ENCODE measurements at regions not wholly inside any gene's neighbourhood (a gene's known extent, or its start where the extent isn't known, plus 50 kb on each side); places are given as distances from the start of the nearest gene placed in this dataset.

- no peak overlapping the region for H3K27ac ChIP-seq (ENCODE audit: low read length)
- no peak overlapping the region for H3K4me3 ChIP-seq (ENCODE audit: low read length in 2 of 2)
- no peak overlapping the region for H3K9ac ChIP-seq (ENCODE audit: low read length in 2 of 2)
- H3K27me3 ChIP-seq (ENCODE audit: control insufficient read depth in 1 of 2, insufficient read depth in 2 of 2, low read length in 2 of 2) = no peaks in the 10 kb centered on the region
- H3K36me3 ChIP-seq (ENCODE audit: control insufficient read depth in 2 of 2, insufficient read depth in 2 of 2, low read length in 2 of 2) = no peaks in the 10 kb centered on the region
- H3K4me1 ChIP-seq (ENCODE audit: control insufficient read depth, insufficient read depth, low read length) = no peaks in the 10 kb centered on the region
- no peaks in the 10 kb centered on the region for H3K9me3 ChIP-seq (ENCODE audit: control insufficient read depth in 2 of 2, low read length in 2 of 2)
Measured at GRCh38 chr10:8418631-8419030, 364.1 kb downstream of the GATA3 start.

- no peaks in the 10 kb centered on the region for H3K4me1 ChIP-seq (ENCODE audit: control insufficient read depth, insufficient read depth, low read length)
- no peaks in the 10 kb centered on the region for H3K9me3 ChIP-seq (ENCODE audit: control insufficient read depth in 2 of 2, low read length in 2 of 2)
- H3K36me3 ChIP-seq (ENCODE audit: control insufficient read depth in 2 of 2, insufficient read depth in 2 of 2, low read length in 2 of 2) = no peaks in the 10 kb centered on the region
- H3K27ac ChIP-seq (ENCODE audit: low read length) = no peak overlapping the region
- no peaks in the 10 kb centered on the region for H3K27me3 ChIP-seq (ENCODE audit: control insufficient read depth in 1 of 2, insufficient read depth in 2 of 2, low read length in 2 of 2)
- no peak overlapping the region for H3K4me3 ChIP-seq (ENCODE audit: low read length in 2 of 2)
- no peak overlapping the region for H3K9ac ChIP-seq (ENCODE audit: low read length in 2 of 2)
Measured at GRCh38 chr10:8420182-8420581, 365.7 kb downstream of the GATA3 start.

GRCh38 chr10:8424555-8425211, 370.2 kb downstream of the GATA3 start:
- no peaks in the 10 kb centered on the region for H3K9me3 ChIP-seq (ENCODE audit: control insufficient read depth in 2 of 2, low read length in 2 of 2)
- no peak overlapping the region for H3K4me3 ChIP-seq (ENCODE audit: low read length in 2 of 2)
- no peak overlapping the region for H3K9ac ChIP-seq (ENCODE audit: low read length in 2 of 2)
- H3K36me3 ChIP-seq (ENCODE audit: control insufficient read depth in 2 of 2, insufficient read depth in 2 of 2, low read length in 2 of 2) = no peaks in the 10 kb centered on the region
- H3K27ac ChIP-seq (ENCODE audit: low read length) = no peak overlapping the region
- peaks cover 0 to 3% of the 10 kb centered on the region in 2 donors for H3K27me3 ChIP-seq (ENCODE audit: control insufficient read depth in 1 of 2, insufficient read depth in 2 of 2, low read length in 2 of 2)
- H3K4me1 ChIP-seq (ENCODE audit: control insufficient read depth, insufficient read depth, low read length) = no peaks in the 10 kb centered on the region

- no peaks in the 10 kb centered on the region for H3K4me1 ChIP-seq (ENCODE audit: control insufficient read depth, insufficient read depth, low read length)
- H3K36me3 ChIP-seq (ENCODE audit: control insufficient read depth in 2 of 2, insufficient read depth in 2 of 2, low read length in 2 of 2) = no peaks in the 10 kb centered on the region
- H3K9me3 ChIP-seq (ENCODE audit: control insufficient read depth in 2 of 2, low read length in 2 of 2) = no peaks in the 10 kb centered on the region
- H3K9ac ChIP-seq (ENCODE audit: low read length in 2 of 2) = no peak overlapping the region
- peaks cover 0 to 3% of the 10 kb centered on the region in 2 donors for H3K27me3 ChIP-seq (ENCODE audit: control insufficient read depth in 1 of 2, insufficient read depth in 2 of 2, low read length in 2 of 2)
- no peak overlapping the region for H3K4me3 ChIP-seq (ENCODE audit: low read length in 2 of 2)
- no peak overlapping the region for H3K27ac ChIP-seq (ENCODE audit: low read length)
Measured at GRCh38 chr10:8428654-8429053, 374.2 kb downstream of the GATA3 start.

GRCh38 chr10:8430321-8430720, 375.8 kb downstream of the GATA3 start:
- Histone ChIP-seq H3K4me1 (ENCODE audit: control insufficient read depth, insufficient read depth, low read length) (no peaks in the 10 kb centered on the region), H3K36me3 (ENCODE audit: control insufficient read depth in 2 of 2, insufficient read depth in 2 of 2, low read length in 2 of 2) (no peaks in the 10 kb centered on the region), H3K4me3 (ENCODE audit: low read length in 2 of 2) (no peak overlapping the region), H3K9ac (ENCODE audit: low read length in 2 of 2) (no peak overlapping the region), H3K27me3 (ENCODE audit: control insufficient read depth in 1 of 2, insufficient read depth in 2 of 2, low read length in 2 of 2) (peaks cover 0 to 3% of the 10 kb centered on the region in 2 donors), H3K9me3 (ENCODE audit: control insufficient read depth in 2 of 2, low read length in 2 of 2) (no peaks in the 10 kb centered on the region), H3K27ac (ENCODE audit: low read length) (no peak overlapping the region)

- no peaks in the 10 kb centered on the region for H3K9me3 ChIP-seq (ENCODE audit: control insufficient read depth in 2 of 2, low read length in 2 of 2)
- H3K4me1 ChIP-seq (ENCODE audit: control insufficient read depth, insufficient read depth, low read length) = no peaks in the 10 kb centered on the region
- H3K4me3 ChIP-seq (ENCODE audit: low read length in 2 of 2) = no peak overlapping the region
- H3K27me3 ChIP-seq (ENCODE audit: control insufficient read depth in 1 of 2, insufficient read depth in 2 of 2, low read length in 2 of 2) = peaks cover 0 to 3% of the 10 kb centered on the region in 2 donors
- H3K36me3 ChIP-seq (ENCODE audit: control insufficient read depth in 2 of 2, insufficient read depth in 2 of 2, low read length in 2 of 2) = no peaks in the 10 kb centered on the region
- no peak overlapping the region for H3K9ac ChIP-seq (ENCODE audit: low read length in 2 of 2)
- H3K27ac ChIP-seq (ENCODE audit: low read length) = no peak overlapping the region
Measured at GRCh38 chr10:8431511-8431910, 377.0 kb downstream of the GATA3 start.

GRCh38 chr10:8435186-8436055, 380.9 kb downstream of the GATA3 start:
- Histone ChIP-seq H3K9ac (ENCODE audit: low read length in 2 of 2) (no peak overlapping the region), H3K27ac (ENCODE audit: low read length) (no peak overlapping the region)

GRCh38 chr10:8437896-8438295, 383.4 kb downstream of the GATA3 start:
- H3K27me3 ChIP-seq (ENCODE audit: control insufficient read depth in 1 of 2, insufficient read depth in 2 of 2, low read length in 2 of 2) = peaks cover 0 to 4% of the 10 kb centered on the region in 2 donors
- H3K9me3 ChIP-seq (ENCODE audit: control insufficient read depth in 2 of 2, low read length in 2 of 2) = no peaks in the 10 kb centered on the region
- no peak overlapping the region for H3K4me3 ChIP-seq (ENCODE audit: low read length in 2 of 2)

More at GRCh38 chr10:8435186-8436055, 380.9 kb downstream of the GATA3 start:
- no peaks in the 10 kb centered on the region for H3K9me3 ChIP-seq (ENCODE audit: control insufficient read depth in 2 of 2, low read length in 2 of 2)
- no peaks in the 10 kb centered on the region for H3K4me1 ChIP-seq (ENCODE audit: control insufficient read depth, insufficient read depth, low read length)
- peaks cover 0 to 4% of the 10 kb centered on the region in 2 donors for H3K27me3 ChIP-seq (ENCODE audit: control insufficient read depth in 1 of 2, insufficient read depth in 2 of 2, low read length in 2 of 2)
- no peak overlapping the region for H3K4me3 ChIP-seq (ENCODE audit: low read length in 2 of 2)
- no peaks in the 10 kb centered on the region for H3K36me3 ChIP-seq (ENCODE audit: control insufficient read depth in 2 of 2, insufficient read depth in 2 of 2, low read length in 2 of 2)

GRCh38 chr10:8438603-8439002, 384.1 kb downstream of the GATA3 start:
- H3K27ac ChIP-seq (ENCODE audit: low read length) = no peak overlapping the region
- peaks cover 0 to 4% of the 10 kb centered on the region in 2 donors for H3K27me3 ChIP-seq (ENCODE audit: control insufficient read depth in 1 of 2, insufficient read depth in 2 of 2, low read length in 2 of 2)
- H3K4me1 ChIP-seq (ENCODE audit: control insufficient read depth, insufficient read depth, low read length) = no peaks in the 10 kb centered on the region
- no peak overlapping the region for H3K9ac ChIP-seq (ENCODE audit: low read length in 2 of 2)
- H3K36me3 ChIP-seq (ENCODE audit: control insufficient read depth in 2 of 2, insufficient read depth in 2 of 2, low read length in 2 of 2) = no peaks in the 10 kb centered on the region
- no peak overlapping the region for H3K4me3 ChIP-seq (ENCODE audit: low read length in 2 of 2)
- H3K9me3 ChIP-seq (ENCODE audit: control insufficient read depth in 2 of 2, low read length in 2 of 2) = no peaks in the 10 kb centered on the region

More at GRCh38 chr10:8437896-8438295, 383.4 kb downstream of the GATA3 start:
- Histone ChIP-seq H3K9ac (ENCODE audit: low read length in 2 of 2) (no peak overlapping the region), H3K4me1 (ENCODE audit: control insufficient read depth, insufficient read depth, low read length) (no peaks in the 10 kb centered on the region), H3K36me3 (ENCODE audit: control insufficient read depth in 2 of 2, insufficient read depth in 2 of 2, low read length in 2 of 2) (no peaks in the 10 kb centered on the region), H3K27ac (ENCODE audit: low read length) (no peak overlapping the region)

GRCh38 chr10:8439040-8439439, 384.6 kb downstream of the GATA3 start:
- Histone ChIP-seq H3K36me3 (ENCODE audit: control insufficient read depth in 2 of 2, insufficient read depth in 2 of 2, low read length in 2 of 2) (no peaks in the 10 kb centered on the region), H3K9me3 (ENCODE audit: control insufficient read depth in 2 of 2, low read length in 2 of 2) (no peaks in the 10 kb centered on the region), H3K4me3 (ENCODE audit: low read length in 2 of 2) (no peak overlapping the region), H3K4me1 (ENCODE audit: control insufficient read depth, insufficient read depth, low read length) (no peaks in the 10 kb centered on the region), H3K27me3 (ENCODE audit: control insufficient read depth in 1 of 2, insufficient read depth in 2 of 2, low read length in 2 of 2) (peaks cover 0 to 4% of the 10 kb centered on the region in 2 donors), H3K27ac (ENCODE audit: low read length) (no peak overlapping the region), H3K9ac (ENCODE audit: low read length in 2 of 2) (no peak overlapping the region)

- Histone ChIP-seq H3K9me3 (ENCODE audit: control insufficient read depth in 2 of 2, low read length in 2 of 2) (no peaks in the 10 kb centered on the region), H3K27me3 (ENCODE audit: control insufficient read depth in 1 of 2, insufficient read depth in 2 of 2, low read length in 2 of 2) (peaks cover 2 to 4% of the 10 kb centered on the region in 2 donors), H3K27ac (ENCODE audit: low read length) (no peak overlapping the region), H3K4me1 (ENCODE audit: control insufficient read depth, insufficient read depth, low read length) (no peaks in the 10 kb centered on the region), H3K36me3 (ENCODE audit: control insufficient read depth in 2 of 2, insufficient read depth in 2 of 2, low read length in 2 of 2) (no peaks in the 10 kb centered on the region), H3K9ac (ENCODE audit: low read length in 2 of 2) (no peak overlapping the region), H3K4me3 (ENCODE audit: low read length in 2 of 2) (no peak overlapping the region)
Measured at GRCh38 chr10:8444630-8445029, 390.1 kb downstream of the GATA3 start.
